ENCODE measurements at regions not wholly inside any gene's neighbourhood (a gene's known extent, or its start where the extent isn't known, plus 50 kb on each side); places are given as distances from the start of the nearest gene placed in this dataset.

DNA sequence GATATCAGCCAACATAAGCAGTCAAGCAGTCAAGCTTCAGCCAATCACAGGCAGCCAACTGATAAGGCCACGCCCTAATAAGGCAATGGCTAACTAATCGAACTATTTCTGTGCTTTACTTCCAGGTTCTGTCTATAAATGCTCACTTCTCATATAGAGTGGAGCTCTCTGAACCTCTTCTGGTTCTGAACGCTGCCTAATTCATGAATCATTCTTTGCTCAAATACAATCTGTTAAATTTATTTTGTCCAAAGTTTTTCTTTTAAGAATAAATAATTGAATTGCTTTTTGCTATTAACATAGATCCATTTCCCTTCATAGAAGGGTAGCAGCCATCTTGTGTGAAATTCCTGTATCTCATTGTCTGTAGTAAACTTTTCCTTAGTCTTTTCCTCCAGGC, 97.9 kb upstream of the TMEM72 start:
- TF ChIP-seq, protein P1, sequence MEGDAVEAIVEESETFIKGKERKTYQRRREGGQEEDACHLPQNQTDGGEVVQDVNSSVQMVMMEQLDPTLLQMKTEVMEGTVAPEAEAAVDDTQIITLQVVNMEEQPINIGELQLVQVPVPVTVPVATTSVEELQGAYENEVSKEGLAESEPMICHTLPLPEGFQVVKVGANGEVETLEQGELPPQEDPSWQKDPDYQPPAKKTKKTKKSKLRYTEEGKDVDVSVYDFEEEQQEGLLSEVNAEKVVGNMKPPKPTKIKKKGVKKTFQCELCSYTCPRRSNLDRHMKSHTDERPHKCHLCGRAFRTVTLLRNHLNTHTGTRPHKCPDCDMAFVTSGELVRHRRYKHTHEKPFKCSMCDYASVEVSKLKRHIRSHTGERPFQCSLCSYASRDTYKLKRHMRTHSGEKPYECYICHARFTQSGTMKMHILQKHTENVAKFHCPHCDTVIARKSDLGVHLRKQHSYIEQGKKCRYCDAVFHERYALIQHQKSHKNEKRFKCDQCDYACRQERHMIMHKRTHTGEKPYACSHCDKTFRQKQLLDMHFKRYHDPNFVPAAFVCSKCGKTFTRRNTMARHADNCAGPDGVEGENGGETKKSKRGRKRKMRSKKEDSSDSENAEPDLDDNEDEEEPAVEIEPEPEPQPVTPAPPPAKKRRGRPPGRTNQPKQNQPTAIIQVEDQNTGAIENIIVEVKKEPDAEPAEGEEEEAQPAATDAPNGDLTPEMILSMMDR (IDR thresholded peaks at IDR 0.05), result no peak
- TF ChIP-seq POLR2AphosphoS5 (IDR thresholded peaks at IDR 0.05), result no peak
